Omental fat pad (tissue), 3 donors: ENCODE measurements at regions not wholly inside any gene's neighbourhood (a gene's known extent, or its start where the extent isn't known, plus 50 kb on each side); places are given as distances from the start of the nearest gene placed in this dataset.

Experiments
- ATAC-seq: fragments of 150-250 bp; one replicate; pipeline ENCODE4 v1.9.1; 2016; ENCODE audit warnings: mild to moderate bottlenecking, moderate library complexity; ENCODE audit not compliant: low FRiP score
- DNase-seq: peaks from one replicate; pipeline ENCODE4 v3.0.0-alpha.2; 2019; ENCODE audit warnings: low spot score
- TF ChIP-seq, protein P1 (sequence below), 3 donors: fragments of 450-650 bp; IDR thresholded peaks; one replicate each; pipeline ENCODE4 v1.5.1; 2016 to 2017; ENCODE audit warnings: antibody characterized with exemption in 3 of 3, mild to moderate bottlenecking in 3 of 3, moderate library complexity in 2 of 3

DNA sequence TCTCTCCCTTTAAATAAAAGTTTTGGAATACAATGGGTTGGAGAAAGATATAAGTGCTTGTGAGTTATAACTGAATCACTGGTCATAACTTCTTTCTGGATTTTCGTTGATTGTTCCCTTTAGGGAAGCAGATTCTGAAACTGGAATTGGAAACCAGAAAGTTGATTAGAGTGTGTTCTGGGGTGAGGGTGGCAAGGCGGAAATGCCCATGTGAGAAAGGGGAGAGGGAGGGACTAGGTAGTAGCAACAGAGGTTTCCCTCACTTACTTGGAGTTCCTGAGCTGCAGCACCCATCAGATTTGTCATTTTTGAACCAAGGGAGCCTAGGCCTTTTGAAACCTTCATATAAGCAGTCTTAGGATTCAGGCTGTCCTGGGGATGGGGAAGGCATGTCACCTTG lies 453.4 kb downstream of the KCNJ3 start:
- TF ChIP-seq, protein P1, sequence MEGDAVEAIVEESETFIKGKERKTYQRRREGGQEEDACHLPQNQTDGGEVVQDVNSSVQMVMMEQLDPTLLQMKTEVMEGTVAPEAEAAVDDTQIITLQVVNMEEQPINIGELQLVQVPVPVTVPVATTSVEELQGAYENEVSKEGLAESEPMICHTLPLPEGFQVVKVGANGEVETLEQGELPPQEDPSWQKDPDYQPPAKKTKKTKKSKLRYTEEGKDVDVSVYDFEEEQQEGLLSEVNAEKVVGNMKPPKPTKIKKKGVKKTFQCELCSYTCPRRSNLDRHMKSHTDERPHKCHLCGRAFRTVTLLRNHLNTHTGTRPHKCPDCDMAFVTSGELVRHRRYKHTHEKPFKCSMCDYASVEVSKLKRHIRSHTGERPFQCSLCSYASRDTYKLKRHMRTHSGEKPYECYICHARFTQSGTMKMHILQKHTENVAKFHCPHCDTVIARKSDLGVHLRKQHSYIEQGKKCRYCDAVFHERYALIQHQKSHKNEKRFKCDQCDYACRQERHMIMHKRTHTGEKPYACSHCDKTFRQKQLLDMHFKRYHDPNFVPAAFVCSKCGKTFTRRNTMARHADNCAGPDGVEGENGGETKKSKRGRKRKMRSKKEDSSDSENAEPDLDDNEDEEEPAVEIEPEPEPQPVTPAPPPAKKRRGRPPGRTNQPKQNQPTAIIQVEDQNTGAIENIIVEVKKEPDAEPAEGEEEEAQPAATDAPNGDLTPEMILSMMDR (IDR thresholded peaks at IDR 0.05): no peak
- no peak for ATAC-seq

GRCh38 chr2:155151472-155151871 lies 453.0 kb downstream of the KCNJ3 start:
- no peak for ATAC-seq
- no peak for DNase-seq
- TF ChIP-seq, protein P1 (IDR thresholded peaks at IDR 0.05): no peak

More for the DNA sequence above, 453.4 kb downstream of the KCNJ3 start:
- DNase-seq: no peak

GRCh38 chr2:155145758-155146229 lies 447.3 kb downstream of the KCNJ3 start:
- TF ChIP-seq, protein P1 (IDR thresholded peaks at IDR 0.05): no peak
- DNase-seq: no peak
- ATAC-seq: no peak

DNA sequence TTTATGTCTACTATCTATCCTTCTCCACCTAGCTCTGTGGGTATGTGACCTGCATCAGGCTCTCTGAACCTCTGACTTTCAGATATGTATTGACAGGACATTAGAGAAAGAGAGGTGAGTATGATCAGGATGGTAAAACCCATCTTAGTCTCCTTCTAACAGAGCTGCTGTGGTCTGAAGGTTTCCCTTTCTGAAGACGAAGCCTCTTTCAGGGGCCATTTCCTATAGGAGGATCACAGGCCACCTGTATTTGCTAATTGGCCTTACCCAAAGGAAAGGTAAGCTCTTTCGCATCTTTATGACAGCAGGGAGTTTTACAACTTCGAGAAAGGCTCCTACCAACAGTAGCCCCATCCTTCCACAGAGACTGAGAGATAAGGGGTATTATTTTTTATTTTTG lies 442.9 kb downstream of the KCNJ3 start:
- DNase-seq: no peak
- no peak for ATAC-seq
- TF ChIP-seq, protein P1 (IDR thresholded peaks at IDR 0.05): no peak

GRCh38 chr2:155125585-155126230 lies 427.2 kb downstream of the KCNJ3 start:
- no peak for ATAC-seq

GRCh38 chr2:155115846-155116245 lies 417.4 kb downstream of the KCNJ3 start:
- no peak for ATAC-seq
- DNase-seq: no peak
- TF ChIP-seq, protein P1 (IDR thresholded peaks at IDR 0.05): no peak

More at GRCh38 chr2:155125585-155126230, 427.2 kb downstream of the KCNJ3 start:
- no peak for DNase-seq
- TF ChIP-seq, protein P1 (IDR thresholded peaks at IDR 0.05): no peak

- no peak for ATAC-seq
- no peak for DNase-seq
- TF ChIP-seq, protein P1 (IDR thresholded peaks at IDR 0.05): no peak
These were observed 412.6 kb downstream of the KCNJ3 start for GRCh38 chr2:155111070-155111469.
